Medulla oblongata (tissue), 1 donor: ENCODE measurements at regions not wholly inside any gene's neighbourhood (a gene's known extent, or its start where the extent isn't known, plus 50 kb on each side); places are given as distances from the start of the nearest gene placed in this dataset.
A peak's percentile ranks its signal among the peaks of the same experiment; 100 is the strongest.

Experiments
- DNase-seq: peaks from one replicate; pipeline ENCODE4 v3.0.0-alpha.2; 2015; ENCODE audit errors: extremely low spot score

GRCh38 chr7:47663851-47664250 lies 81.9 kb upstream of the TNS3 start:
- no peak for DNase-seq

GRCh38 chr7:47663213-47663612 lies 81.3 kb upstream of the TNS3 start:
- no peak for DNase-seq

GRCh38 chr7:47661051-47661714 lies 79.3 kb upstream of the TNS3 start:
- no peak for DNase-seq

- no peak for DNase-seq
These were observed 78.0 kb upstream of the TNS3 start for GRCh38 chr7:47659664-47660462.

GRCh38 chr7:47658886-47659635 lies 77.2 kb upstream of the TNS3 start:
- DNase-seq: no peak

- no peak for DNase-seq
These were observed 75.2 kb upstream of the TNS3 start for GRCh38 chr7:47657126-47657525.

- DNase-seq: no peak
These were observed 72.9 kb upstream of the TNS3 start for GRCh38 chr7:47654672-47655298.

GRCh38 chr7:47653550-47654411 lies 71.9 kb upstream of the TNS3 start:
- no peak for DNase-seq

GRCh38 chr7:47652591-47652990 lies 70.7 kb upstream of the TNS3 start:
- DNase-seq: no peak

GRCh38 chr7:47651355-47652317 lies 69.7 kb upstream of the TNS3 start:
- DNase-seq: no peak

GRCh38 chr7:47649919-47650318 lies 68.0 kb upstream of the TNS3 start:
- DNase-seq: no peak

- DNase-seq: no peak
These were observed 66.5 kb upstream of the TNS3 start for GRCh38 chr7:47648275-47648925.

GRCh38 chr7:47647918-47648250 lies 66.0 kb upstream of the TNS3 start:
- DNase-seq: no peak

GRCh38 chr7:47647181-47647917 lies 65.4 kb upstream of the TNS3 start:
- DNase-seq: peak; percentile 37

GRCh38 chr7:47643716-47644400 lies 61.9 kb upstream of the TNS3 start:
- no peak for DNase-seq

- DNase-seq: no peak
These were observed 58.4 kb upstream of the TNS3 start for GRCh38 chr7:47640265-47640664.

GRCh38 chr7:47639495-47640110 lies 57.7 kb upstream of the TNS3 start:
- no peak for DNase-seq
